Heart left ventricle (tissue), 16 donors: ENCODE measurements at regions not wholly inside any gene's neighbourhood (a gene's known extent, or its start where the extent isn't known, plus 50 kb on each side); places are given as distances from the start of the nearest gene placed in this dataset.

ENCODE experiments used
- ATAC-seq, 4 donors: fragments of 200-7000 bp; cut with Tn5 transposase; one replicate each; pipeline ENCODE4 v1.9.1; 2020 to 2022; ENCODE audit warnings: moderate library complexity in 4 of 4, mild to moderate bottlenecking in 3 of 4, moderate number of reproducible peaks in 1 of 4
- DNase-seq, 5 donors: peaks; one replicate each; pipeline ENCODE4 v3.0.0-alpha.2; 2020
- H3K27ac ChIP-seq, 12 donors: fragments of 200-600 bp; sonication (generic) in 4 of 12; one replicate each; pipeline versions ENCODE4 v1.5.0 to v1.8.0; 2016 to 2022; ENCODE audit warnings: mild to moderate bottlenecking in 2 of 12
- H3K27me3 ChIP-seq, 9 donors: fragments of 200-600 bp; sonication (generic) in 2 of 9; one replicate each; pipeline versions ENCODE4 v1.5.1 to v1.8.0; 2016 to 2022; ENCODE audit warnings: mild to moderate bottlenecking in 3 of 9
- H3K36me3 ChIP-seq, 9 donors: fragments of 200-600 bp; sonication (generic) in 2 of 9; one replicate each; pipeline versions ENCODE4 v1.5.0 to v1.8.0; 2018 to 2022; ENCODE audit warnings: mild to moderate bottlenecking in 2 of 9
- H3K4me1 ChIP-seq, 12 donors: fragments of 200-600 bp; sonication (generic) in 4 of 12; one replicate each; pipeline versions ENCODE4 v1.5.0 to v1.8.0; 2016 to 2022; ENCODE audit warnings: mild to moderate bottlenecking in 3 of 12
- H3K4me3 ChIP-seq, 12 donors: fragments of 200-600 bp; sonication (generic) in 4 of 12; one replicate each; pipeline versions ENCODE4 v1.5.0 to v1.8.0; 2017 to 2022; ENCODE audit warnings: mild to moderate bottlenecking in 9 of 12, moderate library complexity in 4 of 12
- H3K9me3 ChIP-seq, 12 donors: fragments of 200-600 bp; sonication (generic) in 4 of 12; one replicate each; pipeline versions ENCODE4 v1.5.0 to v1.8.0; 2016 to 2022; ENCODE audit warnings: mild to moderate bottlenecking in 1 of 12
- POLR2A ChIP-seq, 2 donors: fragments of 450-650 bp; IDR thresholded peaks; one replicate each; pipeline ENCODE4 v1.6.1; 2017; ENCODE audit warnings: antibody characterized with exemption in 2 of 2, mild to moderate bottlenecking in 2 of 2, moderate library complexity in 2 of 2
- WGBS, 4 donors: extraction: QIAGEN DNeasy Blood & Tissue Kit in 2 of 4; methylation state at CpG; one replicate each; pipeline versions ENCODE4 v1.1.5 to v1.1.7; 2013 to 2018; 5-methylcytosine and 5-hydroxymethylcytosine counted together
- intact Hi-C, 10 donors: fragments of 100-400 bp; cut with DNase I; formaldehyde crosslinking; loops; one replicate each; pipeline versions ENCODE4 v1.11.1 to v1.14.2; 2022
- TF ChIP-seq, protein P1 (sequence below), 12 donors: fragments of 200-600 bp; sonication (generic) in 4 of 12; IDR thresholded peaks; one replicate each; pipeline versions ENCODE4 v1.5.0 to v1.8.0; 2018 to 2022; ENCODE audit warnings: antibody characterized with exemption in 12 of 12, mild to moderate bottlenecking in 5 of 12
- donor health status: ischemic (EF 13 %, LVEDD 7.1; RV severe dilation, severe dysfunction).
- donor health status: healthy with polysubstance abuse.
- donor health status: DM: no; HTN: yes; CAD: no.
- donor health status: DM: no; HTN: no; CAD: no.
- donor health status: ischemic (EF 25% LVEDD 6.9; RV normal size, moderate dysfunction).
- donor health status: ischemic (EF 25% LVEDD 5.7; RV mildly dilated, moderate dysfunction).
- donor health status: healthy.
- donor health status: DM: yes; HTN: yes; CAD: no.
- donor health status: ischemic (EF 35%, LVEDD 5.7; RV mildly dilated, moderate dysfunction).
- donor health status: nonischemic (EF 11% LVEDD 7.7; RV severe dilation, severe dysfunction).
- donor health status: DM: yes; HTN: yes; CAD: no.
- donor health status: PGD.
- donor health status: ischemic (EF 29% LVEDD 5.4; RV normal size, mild dysfunction).
- donor health status: nonischemic (EF 23%, LVEDD 6.1; RV moderate dilation, normal function).

DNA sequence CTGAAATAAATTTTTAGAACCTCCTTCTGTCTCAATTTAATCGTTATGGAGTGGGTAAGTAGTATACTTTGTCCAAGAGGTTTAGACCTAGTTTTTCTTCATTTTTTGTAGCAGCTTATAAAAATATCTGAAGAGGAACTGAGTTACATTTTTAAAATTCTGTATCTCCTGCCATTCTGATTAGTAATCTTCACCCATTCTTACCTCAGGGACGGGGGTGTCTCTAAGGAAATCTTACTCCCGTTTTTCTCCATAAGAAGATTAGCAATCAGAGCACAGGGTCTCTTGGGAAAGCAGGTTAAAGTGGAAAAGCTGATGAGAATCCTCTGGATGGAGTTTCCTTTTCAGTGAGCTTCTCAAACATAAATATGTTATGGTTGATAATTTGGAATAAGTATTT, 259.3 kb upstream of the FAM83B start:
- no peak for TF ChIP-seq POLR2A (IDR thresholded peaks at IDR 0.05)
- TF ChIP-seq, protein P1, sequence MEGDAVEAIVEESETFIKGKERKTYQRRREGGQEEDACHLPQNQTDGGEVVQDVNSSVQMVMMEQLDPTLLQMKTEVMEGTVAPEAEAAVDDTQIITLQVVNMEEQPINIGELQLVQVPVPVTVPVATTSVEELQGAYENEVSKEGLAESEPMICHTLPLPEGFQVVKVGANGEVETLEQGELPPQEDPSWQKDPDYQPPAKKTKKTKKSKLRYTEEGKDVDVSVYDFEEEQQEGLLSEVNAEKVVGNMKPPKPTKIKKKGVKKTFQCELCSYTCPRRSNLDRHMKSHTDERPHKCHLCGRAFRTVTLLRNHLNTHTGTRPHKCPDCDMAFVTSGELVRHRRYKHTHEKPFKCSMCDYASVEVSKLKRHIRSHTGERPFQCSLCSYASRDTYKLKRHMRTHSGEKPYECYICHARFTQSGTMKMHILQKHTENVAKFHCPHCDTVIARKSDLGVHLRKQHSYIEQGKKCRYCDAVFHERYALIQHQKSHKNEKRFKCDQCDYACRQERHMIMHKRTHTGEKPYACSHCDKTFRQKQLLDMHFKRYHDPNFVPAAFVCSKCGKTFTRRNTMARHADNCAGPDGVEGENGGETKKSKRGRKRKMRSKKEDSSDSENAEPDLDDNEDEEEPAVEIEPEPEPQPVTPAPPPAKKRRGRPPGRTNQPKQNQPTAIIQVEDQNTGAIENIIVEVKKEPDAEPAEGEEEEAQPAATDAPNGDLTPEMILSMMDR (IDR thresholded peaks at IDR 0.05), result no peak
- peaks cover 0 to 12% (median 0%) of the 10 kb centered on the region in 12 donors for H3K9me3 ChIP-seq
- intact Hi-C loops, result no loop called here
- WGBS, 4 donors, result 41 to 57% (median 46%) methylated on average over 3 of the region's 3 CpGs
- no peaks in the 10 kb centered on the region for H3K36me3 ChIP-seq
- no peak overlapping the region for H3K4me3 ChIP-seq
- H3K27ac ChIP-seq, result no peak overlapping the region
- ATAC-seq (no peak), DNase-seq (no peak)
- H3K4me1 ChIP-seq, result no peaks in the 10 kb centered on the region
- no peaks in the 10 kb centered on the region for H3K27me3 ChIP-seq

DNA sequence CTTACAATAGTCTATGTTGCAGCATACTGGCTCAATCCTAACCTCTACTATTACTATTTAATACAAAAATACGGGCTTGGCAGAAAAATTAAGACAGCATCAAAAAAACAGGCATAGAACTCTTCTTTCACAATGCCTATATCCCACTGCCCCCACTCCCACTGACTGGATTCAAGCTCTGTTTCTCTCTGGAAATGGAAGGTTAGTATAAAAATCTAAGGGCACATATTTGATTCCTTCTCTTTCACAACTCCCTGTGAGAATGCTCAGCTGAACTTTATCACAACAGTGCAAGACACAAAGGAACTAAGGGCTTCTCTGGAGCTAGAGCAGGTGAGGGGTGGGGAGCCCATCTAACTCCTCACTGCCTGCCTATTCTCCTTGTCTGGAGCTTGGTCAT, 258.4 kb upstream of the FAM83B start:
- ATAC-seq (no peak), DNase-seq (no peak)
- H3K4me3 ChIP-seq, result no peak overlapping the region
- intact Hi-C loops, result no loop called here
- no peaks in the 10 kb centered on the region for H3K27me3 ChIP-seq
- TF ChIP-seq POLR2A (IDR thresholded peaks at IDR 0.05), result no peak
- TF ChIP-seq, protein P1 (IDR thresholded peaks at IDR 0.05), result no peak
- H3K9me3 ChIP-seq, result peaks cover 0 to 12% (median 0%) of the 10 kb centered on the region in 12 donors
- no peak overlapping the region for H3K27ac ChIP-seq
- 73 to 76% (median 75%) methylated on average over 1 of the region's 1 CpG for WGBS, 4 donors
- no peaks in the 10 kb centered on the region for H3K4me1 ChIP-seq
- H3K36me3 ChIP-seq, result no peaks in the 10 kb centered on the region

DNA sequence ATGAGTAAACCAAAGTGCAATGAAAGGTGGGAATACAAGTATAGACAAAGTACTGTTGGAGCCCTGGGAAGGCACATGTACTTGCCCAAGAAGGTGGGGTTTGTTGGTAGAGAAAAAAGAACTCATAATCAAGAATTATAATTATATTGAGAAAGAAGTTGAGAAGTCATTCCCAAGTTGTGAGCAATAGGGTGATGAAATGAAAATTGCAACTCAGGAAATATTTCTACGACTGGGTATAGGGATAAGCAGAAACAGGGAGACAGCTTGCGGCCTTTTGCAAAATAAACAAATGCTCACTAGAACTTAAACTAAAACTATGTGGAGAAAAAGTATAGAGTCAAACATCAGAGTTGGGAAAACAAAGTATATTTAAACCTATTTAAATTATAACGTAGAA, 250.7 kb upstream of the FAM83B start:
- no peaks in the 10 kb centered on the region for H3K27me3 ChIP-seq
- no peak for TF ChIP-seq POLR2A (IDR thresholded peaks at IDR 0.05)
- TF ChIP-seq, protein P1 (IDR thresholded peaks at IDR 0.05), result no peak
- no peak for ATAC-seq
- no peaks in the 10 kb centered on the region for H3K36me3 ChIP-seq
- H3K9me3 ChIP-seq, result peaks cover 0 to 4% (median 0%) of the 10 kb centered on the region in 12 donors
- WGBS, 4 donors, result 77 to 88% (median 81%) methylated on average over 3 of the region's 3 CpGs
- DNase-seq, result no peak
- H3K4me3 ChIP-seq, result no peak overlapping the region
- H3K27ac ChIP-seq, result no peak overlapping the region
- no peaks in the 10 kb centered on the region for H3K4me1 ChIP-seq
- intact Hi-C loops, result no loop called here

DNA sequence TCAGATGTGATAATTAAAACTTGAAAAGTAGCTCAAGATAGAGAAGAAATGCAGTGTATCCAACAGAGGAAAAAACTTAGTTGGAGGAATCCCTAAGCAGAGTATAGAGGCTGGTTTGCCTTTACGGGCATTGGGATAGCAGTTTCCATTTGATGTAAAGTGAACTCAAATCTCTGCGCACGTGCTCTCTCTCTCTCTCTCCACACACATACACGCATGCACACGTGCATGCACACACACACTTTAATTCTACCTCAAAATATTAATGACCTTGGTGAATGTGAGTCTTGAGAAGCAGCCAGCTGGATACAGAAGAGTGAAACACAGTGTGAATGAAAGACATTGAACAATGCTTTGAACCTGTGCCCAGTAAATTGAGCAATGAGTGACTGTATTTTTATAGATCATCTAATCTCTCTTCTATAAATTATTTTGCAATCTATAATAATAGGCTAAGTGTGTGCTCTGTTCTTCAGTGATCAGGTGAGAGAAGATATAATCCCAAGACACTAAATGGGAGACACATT, 247.7 kb upstream of the FAM83B start:
- H3K4me1 ChIP-seq, result no peaks in the 10 kb centered on the region
- DNase-seq (no peak), ATAC-seq (no peak)
- no peak overlapping the region for H3K27ac ChIP-seq
- H3K27me3 ChIP-seq, result no peaks in the 10 kb centered on the region
- no peak for TF ChIP-seq POLR2A (IDR thresholded peaks at IDR 0.05)
- TF ChIP-seq, protein P1 (IDR thresholded peaks at IDR 0.05), result no peak
- no peak overlapping the region for H3K4me3 ChIP-seq
- intact Hi-C loops, result no loop called here
- no peaks in the 10 kb centered on the region for H3K9me3 ChIP-seq
- WGBS, 4 donors, result 82 to 85% (median 83%) methylated on average over 5 of the region's 5 CpGs
- H3K36me3 ChIP-seq, result no peaks in the 10 kb centered on the region
